Stomach (tissue), 8 donors: ENCODE measurements at regions not wholly inside any gene's neighbourhood (a gene's known extent, or its start where the extent isn't known, plus 50 kb on each side); places are given as distances from the start of the nearest gene placed in this dataset.

Experiments used
- DNase-seq, 2 donors: peaks; one replicate each; pipeline versions ENCODE4 v3.0.0 to v3.0.0-alpha.2; 2013 to 2019
- H3K27ac ChIP-seq, 5 donors: fragments of 200-600 bp in 4 of 5; sonication (generic) in 4 of 5; one replicate each; pipeline ENCODE4 v1.5.1; 2013 to 2019; ENCODE audit warnings: mild to moderate bottlenecking in 1 of 5, moderate library complexity in 1 of 5
- H3K27me3 ChIP-seq, 3 donors: fragments of 200-600 bp; sonication (generic); one replicate each; pipeline ENCODE4 v1.5.1; 2017 to 2019; ENCODE audit warnings: mixed run types in 1 of 3
- H3K36me3 ChIP-seq, 4 donors: fragments of 200-600 bp; sonication (generic); 1 replicate in 3 of 4; 2 replicates in 1 of 4; pipeline ENCODE4 v1.5.1; 2016 to 2019
- H3K4me1 ChIP-seq, 4 donors: fragments of 200-600 bp; sonication (generic); one replicate each; pipeline ENCODE4 v1.5.1; 2016 to 2019
- H3K4me3 ChIP-seq, 4 donors: fragments of 200-600 bp; sonication (generic) in 3 of 4; one replicate each; pipeline ENCODE4 v1.5.1; 2016 to 2019; ENCODE audit warnings: mild to moderate bottlenecking in 1 of 4
- H3K9me3 ChIP-seq, 4 donors: fragments of 200-600 bp; sonication (generic); one replicate each; pipeline ENCODE4 v1.5.1; 2016 to 2019
- EP300 ChIP-seq: sonication (generic); formaldehyde crosslinking; IDR thresholded peaks from one replicate; pipeline ENCODE4 v1.6.1; 2017; ENCODE audit warnings: antibody characterized with exemption
- POLR2A ChIP-seq, 4 donors: fragments of 450-650 bp; IDR thresholded peaks; one replicate each; pipeline ENCODE4 v1.6.1; 2016; ENCODE audit warnings: antibody characterized with exemption in 4 of 4, control low read depth in 2 of 4, mild to moderate bottlenecking in 1 of 4, moderate library complexity in 1 of 4
- POLR2AphosphoS5 ChIP-seq, 3 donors: sonication (generic); formaldehyde crosslinking; IDR thresholded peaks; one replicate each; pipeline ENCODE4 v1.6.1; 2016; ENCODE audit warnings: antibody characterized with exemption in 3 of 3
- WGBS, 5 donors: extraction: QIAGEN DNeasy Blood & Tissue Kit in 3 of 5; methylation state at CpG; one replicate each; pipeline versions ENCODE4 v1.1.5 to v1.1.7; 2013 to 2018; 5-methylcytosine and 5-hydroxymethylcytosine counted together
- intact Hi-C: fragments of 100-400 bp; cut with DNase I; formaldehyde crosslinking; loops from one replicate; pipeline ENCODE4 v1.15.1; 2023; ENCODE audit warnings: low total_unique reads
- TF ChIP-seq, protein P1 (sequence below), 7 experiments: fragments of 450-650 bp in 4 of 7; fragments of 200-600 bp in 3 of 7; sonication (generic) in 3 of 7; IDR thresholded peaks; one replicate each; pipeline ENCODE4 v1.5.1; 2016 to 2019; ENCODE audit warnings: antibody characterized with exemption in 7 of 7, control low read depth in 2 of 7, mild to moderate bottlenecking in 1 of 7
- donor health status: healthy with polysubstance abuse.
- donor health status: Bipolar disorder and iron deficiency.
- donor health status: healthy.

DNA sequence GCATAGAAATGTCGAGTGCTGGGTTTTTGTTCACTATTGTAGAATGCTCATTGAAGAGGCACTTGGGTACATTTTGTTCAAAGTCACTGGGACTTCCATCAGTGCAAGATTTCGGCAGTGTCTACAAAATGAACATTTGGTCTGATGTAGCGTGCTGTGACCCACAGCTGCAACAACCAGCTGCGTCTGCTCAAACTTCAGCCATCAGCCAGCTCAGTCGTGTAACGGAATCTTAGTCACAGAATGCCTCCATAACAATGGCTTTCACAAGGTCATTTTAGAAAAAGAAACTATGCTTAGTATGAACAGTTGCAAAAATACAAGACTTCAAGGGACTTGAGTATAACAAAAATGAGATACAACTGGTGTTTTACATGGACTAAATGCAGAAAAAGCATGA is 828.1 kb upstream of the GRAMD2B start:
- peak overlapping the region in 1 of 5 donors; percentile 35 for H3K27ac ChIP-seq
- no peaks in the 10 kb centered on the region for H3K4me1 ChIP-seq
- H3K4me3 ChIP-seq, result no peak overlapping the region
- DNase-seq, result peak; percentile 33 to 78
- TF ChIP-seq, protein P1, sequence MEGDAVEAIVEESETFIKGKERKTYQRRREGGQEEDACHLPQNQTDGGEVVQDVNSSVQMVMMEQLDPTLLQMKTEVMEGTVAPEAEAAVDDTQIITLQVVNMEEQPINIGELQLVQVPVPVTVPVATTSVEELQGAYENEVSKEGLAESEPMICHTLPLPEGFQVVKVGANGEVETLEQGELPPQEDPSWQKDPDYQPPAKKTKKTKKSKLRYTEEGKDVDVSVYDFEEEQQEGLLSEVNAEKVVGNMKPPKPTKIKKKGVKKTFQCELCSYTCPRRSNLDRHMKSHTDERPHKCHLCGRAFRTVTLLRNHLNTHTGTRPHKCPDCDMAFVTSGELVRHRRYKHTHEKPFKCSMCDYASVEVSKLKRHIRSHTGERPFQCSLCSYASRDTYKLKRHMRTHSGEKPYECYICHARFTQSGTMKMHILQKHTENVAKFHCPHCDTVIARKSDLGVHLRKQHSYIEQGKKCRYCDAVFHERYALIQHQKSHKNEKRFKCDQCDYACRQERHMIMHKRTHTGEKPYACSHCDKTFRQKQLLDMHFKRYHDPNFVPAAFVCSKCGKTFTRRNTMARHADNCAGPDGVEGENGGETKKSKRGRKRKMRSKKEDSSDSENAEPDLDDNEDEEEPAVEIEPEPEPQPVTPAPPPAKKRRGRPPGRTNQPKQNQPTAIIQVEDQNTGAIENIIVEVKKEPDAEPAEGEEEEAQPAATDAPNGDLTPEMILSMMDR (IDR thresholded peaks at IDR 0.05), result no peak
- TF ChIP-seq EP300 (no peak), POLR2AphosphoS5 (IDR thresholded peaks at IDR 0.05) (peak in 2 of 3 donors; percentile 79 to 82), POLR2A (IDR thresholded peaks at IDR 0.05) (no peak)
- H3K9me3 ChIP-seq, result no peaks in the 10 kb centered on the region
- H3K36me3 ChIP-seq, result no peaks in the 10 kb centered on the region
- intact Hi-C loops, result no loop called here
- 69 to 85% (median 76%) methylated on average over 6 of the region's 6 CpGs for WGBS, 5 donors
- no peaks in the 10 kb centered on the region for H3K27me3 ChIP-seq

DNA sequence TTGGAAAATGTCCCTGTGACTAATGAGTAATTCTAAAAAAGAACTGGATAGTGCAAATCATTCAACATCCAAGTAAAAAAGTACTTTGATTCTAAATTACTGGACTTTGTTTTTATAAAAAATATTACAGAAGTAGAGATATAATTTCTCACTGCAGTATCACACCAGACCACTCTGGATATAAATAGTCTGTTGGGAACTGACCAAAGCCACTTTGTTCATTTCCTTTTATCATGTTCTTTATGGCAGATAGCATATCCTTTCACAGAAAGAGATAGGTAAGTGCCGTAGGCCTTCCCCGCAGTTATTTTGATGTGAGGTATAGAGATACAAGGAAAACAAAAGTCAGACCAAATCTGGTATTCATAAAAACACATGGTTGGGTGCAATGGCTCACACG is 827.4 kb upstream of the GRAMD2B start:
- H3K9me3 ChIP-seq, result no peaks in the 10 kb centered on the region
- peak overlapping the region in 1 of 5 donors; percentile 35 for H3K27ac ChIP-seq
- TF ChIP-seq, protein P1 (IDR thresholded peaks at IDR 0.05), result no peak
- TF ChIP-seq EP300 (no peak), POLR2A (IDR thresholded peaks at IDR 0.05) (no peak)
- H3K4me1 ChIP-seq, result no peaks in the 10 kb centered on the region
- H3K4me3 ChIP-seq, result no peak overlapping the region
- no peak for DNase-seq
- WGBS, 5 donors, result 83 to 94% (median 86%) methylated on average over 3 of the region's 3 CpGs
- H3K36me3 ChIP-seq, result no peaks in the 10 kb centered on the region
- intact Hi-C loops, result no loop called here
- H3K27me3 ChIP-seq, result no peaks in the 10 kb centered on the region

DNA sequence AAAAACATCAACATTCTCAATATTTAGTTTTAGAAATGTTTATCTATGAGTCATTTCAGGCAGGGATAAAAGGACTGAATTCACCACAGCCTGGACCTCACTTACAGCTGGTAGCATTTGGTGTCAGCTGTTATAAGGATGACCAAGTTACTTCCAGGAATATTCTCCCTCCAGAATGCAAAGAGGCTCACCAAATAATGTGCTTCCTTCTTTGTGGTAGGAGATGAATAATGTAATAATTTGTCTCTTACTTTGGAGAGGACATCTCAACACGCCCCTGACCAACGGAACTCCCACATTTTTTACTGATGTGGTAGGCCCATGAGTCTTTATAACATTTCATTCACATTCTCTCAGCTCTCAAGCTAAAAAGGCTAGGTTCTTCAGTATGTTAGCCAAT is 825.9 kb upstream of the GRAMD2B start:
- no peaks in the 10 kb centered on the region for H3K36me3 ChIP-seq
- peak overlapping the region in 1 of 5 donors; percentile 23 for H3K27ac ChIP-seq
- no peaks in the 10 kb centered on the region for H3K9me3 ChIP-seq
- H3K4me1 ChIP-seq, result no peaks in the 10 kb centered on the region
- intact Hi-C loops, result no loop called here
- no peak overlapping the region for H3K4me3 ChIP-seq
- no peaks in the 10 kb centered on the region for H3K27me3 ChIP-seq
- DNase-seq, result peak in 1 of 2 donors; percentile 23
- 72 to 83% (median 79%) methylated on average over 2 of the region's 2 CpGs for WGBS, 5 donors
- peak in 2 of 3 donors; percentile 52 to 53 for TF ChIP-seq POLR2AphosphoS5 (IDR thresholded peaks at IDR 0.05)
- TF ChIP-seq, protein P1 (IDR thresholded peaks at IDR 0.05), result no peak

DNA sequence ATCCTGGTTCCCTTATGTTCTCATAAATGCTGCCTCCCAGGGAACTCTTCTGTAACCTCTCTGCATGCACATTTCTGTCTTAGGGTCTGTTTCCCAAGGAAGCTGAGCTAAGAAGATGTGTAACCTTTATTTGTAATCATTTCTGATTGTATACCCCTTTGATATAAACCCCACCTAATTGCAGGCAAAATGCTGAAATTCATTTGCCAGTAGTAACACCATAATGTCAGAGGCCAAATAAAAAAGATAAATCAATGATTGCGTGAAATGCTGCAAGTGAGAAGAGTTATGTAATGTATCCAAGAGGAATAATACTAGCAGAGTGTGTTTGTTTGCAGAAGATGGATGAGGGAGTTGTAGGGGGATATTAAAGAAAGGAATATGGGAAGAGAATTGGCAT is 822.6 kb upstream of the GRAMD2B start:
- intact Hi-C loops, result no loop called here
- WGBS, 5 donors, result 81 to 93% (median 92%) methylated on average over 1 of the region's 1 CpG
- H3K27me3 ChIP-seq, result no peaks in the 10 kb centered on the region
- TF ChIP-seq, protein P1 (IDR thresholded peaks at IDR 0.05), result no peak
- TF ChIP-seq POLR2AphosphoS5 (IDR thresholded peaks at IDR 0.05) (no peak), POLR2A (IDR thresholded peaks at IDR 0.05) (no peak), EP300 (no peak)
- no peaks in the 10 kb centered on the region for H3K4me1 ChIP-seq
- H3K27ac ChIP-seq, result no peak overlapping the region
- H3K36me3 ChIP-seq, result no peaks in the 10 kb centered on the region
- no peak for DNase-seq
- no peak overlapping the region for H3K4me3 ChIP-seq
- no peaks in the 10 kb centered on the region for H3K9me3 ChIP-seq
